HG03159 (cell line): ENCODE measurements at regions not wholly inside any gene's neighbourhood (a gene's known extent, or its start where the extent isn't known, plus 50 kb on each side); places are given as distances from the start of the nearest gene placed in this dataset.

ENCODE experiments used
- ATAC-seq: cut with Tn5 transposase; IDR thresholded peaks from one replicate; pipeline ENCODE4 v1.9.1; 2021; ENCODE audit warnings: mild to moderate bottlenecking, moderate library complexity; ENCODE audit not compliant: unreplicated experiment

DNA sequence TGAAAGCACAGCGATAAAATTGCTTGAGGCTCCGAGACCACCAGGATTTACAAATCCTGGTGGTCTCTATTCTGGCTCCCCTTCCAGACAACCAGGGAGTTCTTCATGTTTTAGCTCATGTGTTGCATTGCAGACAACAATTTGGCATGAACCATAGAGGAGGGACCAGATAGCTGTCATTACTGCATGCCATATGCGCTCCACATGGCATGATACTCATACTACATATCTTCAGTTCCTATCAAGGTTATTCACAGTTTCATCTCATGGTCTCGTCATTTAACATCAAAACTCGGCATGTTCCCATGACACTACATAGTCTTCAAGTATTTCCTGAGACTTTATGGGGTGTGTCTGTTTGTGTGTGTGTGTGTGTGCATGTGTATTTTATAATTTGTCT lies 220.3 kb downstream of the OR13H1 start:
- ATAC-seq: no peak

DNA sequence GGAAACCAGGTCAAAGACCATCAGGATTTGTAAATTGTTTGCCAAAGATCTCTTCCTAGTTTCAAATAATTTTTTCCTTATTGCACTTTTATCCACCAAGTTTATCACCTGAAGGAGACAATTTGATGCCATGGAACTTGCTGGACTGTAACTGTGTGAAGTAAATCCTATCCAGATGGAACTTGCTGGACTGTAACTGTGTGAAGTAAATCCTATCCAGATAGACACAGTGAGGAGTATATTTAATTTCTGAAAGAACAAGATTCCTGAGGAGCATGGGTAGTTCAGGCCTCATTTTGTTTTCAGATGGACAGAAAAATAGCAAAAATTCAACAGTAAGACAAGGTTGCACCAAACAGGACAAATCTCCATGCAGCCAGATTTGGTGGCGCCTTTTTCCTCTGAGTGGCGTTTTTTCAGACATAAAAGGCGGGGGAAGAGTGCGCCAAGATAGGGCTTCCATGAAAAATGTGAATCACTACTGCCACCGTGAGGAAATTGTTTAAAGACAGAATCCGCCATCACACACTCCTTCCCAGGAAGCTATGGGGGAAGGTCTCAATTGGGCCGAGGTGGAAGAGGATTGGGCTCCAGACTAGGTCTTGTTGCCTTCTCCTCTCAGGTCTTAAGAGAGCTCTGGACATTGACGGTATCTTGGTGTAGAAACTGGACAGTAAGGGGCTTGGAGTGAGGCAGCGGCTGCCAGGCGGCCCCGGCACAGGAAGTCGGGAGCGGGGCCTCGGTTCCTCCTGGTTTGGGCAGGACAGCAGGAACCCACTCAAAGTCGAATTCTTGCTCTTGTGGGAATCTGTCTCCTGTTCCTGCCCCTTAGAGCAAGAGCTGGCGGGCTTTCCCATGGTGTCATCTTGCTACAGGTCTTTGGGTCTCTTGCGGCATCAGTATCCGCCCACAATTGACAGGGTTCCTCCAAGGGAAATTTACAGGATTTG lies 234.7 kb downstream of the OR13H1 start:
- ATAC-seq: no peak

- no peak for ATAC-seq
These were observed 235.4 kb downstream of the OR13H1 start for GRCh38 chrX:131779306-131779705.

DNA sequence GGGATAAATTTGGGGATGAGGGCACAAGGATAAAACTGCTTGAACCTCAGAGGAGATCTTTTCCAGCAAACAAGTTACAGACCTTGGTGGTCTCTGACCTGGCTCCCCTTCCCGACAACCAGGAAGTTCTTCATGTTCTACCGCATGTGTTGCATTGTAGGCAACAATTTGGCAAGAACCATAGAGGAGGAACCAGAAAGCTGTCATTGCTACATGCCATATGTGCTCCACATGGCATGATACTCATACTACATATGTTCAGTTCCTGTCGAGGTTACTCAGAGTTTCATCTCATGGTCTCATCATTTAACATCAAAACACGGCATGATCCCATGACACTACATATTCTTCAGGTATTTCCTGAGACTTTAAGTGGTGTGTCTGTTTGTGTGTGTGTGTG lies 235.9 kb downstream of the OR13H1 start:
- no peak for ATAC-seq

DNA sequence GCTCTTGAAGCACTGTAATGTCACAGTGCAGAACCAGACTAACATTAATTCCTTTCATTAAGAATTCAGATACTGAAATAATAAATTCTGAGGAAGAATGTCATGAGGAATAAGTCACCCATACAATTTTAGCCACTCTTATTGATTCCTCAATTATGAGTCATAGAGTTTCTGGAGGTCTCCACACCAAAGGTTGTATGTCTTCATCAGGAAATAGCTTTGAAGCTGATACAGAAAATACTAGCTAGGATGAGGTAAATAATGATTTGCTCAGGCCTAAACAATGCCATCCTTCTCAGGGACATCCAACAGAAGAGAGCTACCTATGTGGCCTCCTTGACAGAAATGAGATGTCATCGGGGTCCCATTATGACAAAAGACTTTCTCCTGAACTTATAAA lies 238.8 kb downstream of the OR13H1 start:
- ATAC-seq: no peak

DNA sequence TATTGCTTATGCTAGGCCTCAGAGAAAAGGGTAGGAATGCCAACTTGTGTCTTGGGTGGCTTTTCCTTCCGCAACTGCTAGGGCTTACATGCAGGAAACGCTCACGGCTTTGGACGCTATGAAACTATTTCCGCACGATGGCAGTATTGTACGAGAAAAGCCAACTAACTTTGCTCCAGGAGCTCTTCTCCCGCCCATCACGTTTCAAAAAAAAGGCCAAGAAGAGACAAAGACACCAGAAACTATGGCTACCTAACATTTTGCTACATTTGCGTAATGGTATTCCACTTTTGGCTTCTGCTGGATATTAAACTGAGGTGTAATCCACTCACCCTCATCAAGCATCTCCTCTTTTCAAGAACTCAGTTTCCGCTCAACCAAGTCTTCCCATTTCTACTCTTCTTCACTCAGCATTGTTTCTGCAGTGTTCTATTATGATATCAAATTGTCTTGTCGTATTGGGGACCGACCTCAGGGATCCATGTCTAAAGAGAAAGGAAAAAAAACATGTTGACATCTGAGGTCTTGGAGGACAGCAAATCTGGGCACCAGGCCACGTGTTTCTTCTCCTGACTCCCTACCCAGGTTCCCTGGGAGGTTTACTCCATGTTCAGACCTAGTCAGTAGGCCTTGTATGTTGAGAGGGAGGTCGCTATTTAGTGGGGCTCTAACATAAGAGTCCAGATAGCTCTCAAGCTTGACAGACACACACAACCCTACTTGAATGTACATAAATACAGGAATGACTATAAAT lies 239.4 kb upstream of the STK26 start:
- peak; percentile 45 for ATAC-seq

- ATAC-seq: peak; percentile 40
These were observed 233.4 kb upstream of the STK26 start for GRCh38 chrX:131789664-131790063.

DNA sequence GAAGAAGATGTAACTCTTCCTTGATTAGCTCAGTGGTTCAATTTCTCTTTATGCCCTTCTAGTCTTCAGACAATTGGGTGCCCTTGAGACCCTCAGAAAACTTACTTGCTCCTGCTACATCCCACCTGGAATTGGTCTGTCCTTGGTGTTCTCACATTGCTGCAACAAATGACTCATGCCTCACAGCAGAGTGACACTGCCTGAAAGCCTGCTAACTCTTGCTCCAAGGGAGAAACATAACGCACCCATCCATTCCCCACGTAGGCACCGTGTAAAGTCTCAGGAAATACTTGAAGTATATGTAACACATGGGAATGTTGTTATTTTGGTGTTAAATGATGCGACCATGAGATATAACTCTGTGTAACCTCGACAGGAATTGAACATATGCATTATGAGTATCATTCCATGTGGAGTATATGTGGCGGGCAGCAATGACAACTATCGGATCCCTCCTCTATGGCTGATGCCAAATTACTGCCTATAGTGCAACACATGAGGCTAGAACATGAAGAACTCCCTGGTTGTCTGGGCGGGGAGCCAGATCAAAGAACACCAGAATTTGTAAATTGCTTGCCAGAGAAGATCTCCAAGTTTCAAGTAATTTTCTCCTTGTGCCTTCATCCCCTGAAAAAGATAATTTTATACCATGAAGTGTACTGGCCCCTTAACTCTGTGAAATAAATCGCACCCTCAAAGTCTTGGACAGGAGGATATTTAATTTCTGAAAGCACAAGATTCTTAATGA lies 231.3 kb upstream of the STK26 start:
- ATAC-seq: no peak

GRCh38 chrX:131792356-131792749 lies 230.7 kb upstream of the STK26 start:
- ATAC-seq: peak; percentile 77

DNA sequence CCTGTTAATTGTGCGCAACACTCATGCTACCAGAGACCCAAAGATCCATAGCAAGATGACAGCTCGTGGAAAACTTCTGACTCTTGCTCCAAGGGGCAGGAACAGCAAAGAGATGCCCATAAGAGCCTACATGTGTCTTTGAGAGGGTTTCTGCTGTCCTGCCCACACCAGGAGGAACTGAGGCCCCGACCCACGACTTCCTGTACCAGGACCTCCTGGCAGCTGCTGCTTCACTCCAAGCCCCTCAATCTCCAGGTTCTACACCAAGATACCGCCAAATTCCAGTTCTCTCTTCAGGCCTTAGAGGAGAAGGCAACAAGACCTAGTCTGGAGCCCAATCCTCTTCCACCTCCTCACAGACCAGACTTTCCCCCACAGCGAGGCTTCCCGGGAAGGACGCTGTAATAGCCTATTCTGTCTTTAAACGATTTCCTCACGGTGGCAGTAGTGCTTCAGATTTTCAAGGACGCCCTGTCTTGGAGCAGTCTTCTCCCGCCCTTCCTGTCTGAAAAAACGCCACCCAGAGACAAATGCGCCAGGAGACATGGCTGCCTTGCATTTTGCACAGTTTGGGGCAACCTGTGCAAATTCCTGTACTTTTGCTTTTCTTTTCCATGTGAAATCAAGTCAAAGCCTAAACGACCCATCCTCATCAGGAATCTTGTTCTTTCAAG lies 230.2 kb upstream of the STK26 start:
- ATAC-seq: peak; percentile 47

- no peak for ATAC-seq
These were observed 227.5 kb upstream of the STK26 start for GRCh38 chrX:131795442-131796229.

DNA sequence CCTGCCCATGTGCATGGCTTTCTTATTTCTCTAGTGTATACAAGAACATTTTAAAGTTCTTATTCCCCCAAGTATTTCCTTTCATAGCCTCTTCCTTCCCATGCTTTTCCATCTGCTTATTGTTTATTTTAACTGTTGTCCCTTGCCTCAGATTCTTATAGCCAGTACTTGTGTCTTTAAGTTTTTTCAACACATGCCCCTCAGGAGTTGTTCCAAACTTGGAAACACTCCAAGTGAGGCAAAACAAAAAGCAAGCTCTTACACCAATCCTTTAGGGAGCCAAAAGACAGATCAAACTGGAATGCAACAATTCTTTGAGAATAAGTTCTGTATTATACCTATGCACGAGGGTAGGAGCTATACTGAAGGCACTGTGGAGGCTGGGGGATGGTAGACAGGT lies 222.0 kb upstream of the STK26 start:
- no peak for ATAC-seq

GRCh38 chrX:131801911-131802310 lies 221.2 kb upstream of the STK26 start:
- no peak for ATAC-seq

DNA sequence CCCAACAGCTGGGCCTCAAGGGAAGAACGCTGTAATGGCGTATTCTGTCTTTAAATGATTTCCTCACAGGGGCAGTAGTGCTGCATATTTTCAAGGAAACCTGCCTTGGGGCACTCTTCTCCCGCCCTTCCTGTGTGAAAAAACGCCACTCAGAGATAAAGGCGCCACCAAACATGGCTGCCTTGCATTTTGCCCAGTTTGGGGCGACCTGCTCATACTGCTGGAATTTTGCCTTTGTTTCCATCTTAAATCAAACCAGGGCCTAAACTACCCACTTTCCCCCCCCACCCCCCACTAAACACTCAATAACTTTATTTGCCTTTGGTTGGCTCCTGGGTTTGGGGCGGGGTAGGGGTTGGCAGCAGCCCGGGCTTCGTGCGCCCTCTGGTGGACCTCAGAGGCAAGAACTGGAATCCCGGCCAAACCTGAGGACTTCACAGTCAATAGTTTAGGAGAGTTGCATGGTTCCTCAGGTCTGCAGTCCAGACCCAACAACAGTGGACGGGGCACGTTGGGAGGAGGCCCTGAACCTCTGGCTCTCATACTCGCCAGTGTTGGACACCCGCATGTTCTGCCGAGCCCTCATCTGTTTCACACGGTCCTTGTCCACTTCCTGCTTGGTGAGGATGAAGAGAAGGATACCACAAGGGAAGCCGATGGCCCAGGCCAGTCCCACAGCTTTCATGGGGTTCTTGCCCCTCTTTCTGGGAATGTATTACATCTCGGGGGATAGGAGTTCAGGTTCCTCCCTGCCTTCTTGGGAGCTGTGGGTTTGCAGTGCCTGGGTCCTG lies 220.1 kb upstream of the STK26 start:
- ATAC-seq: peak; percentile 83

GRCh38 chrX:131812847-131813825 lies 210.0 kb upstream of the STK26 start:
- ATAC-seq: peak; percentile 84

GRCh38 chrX:131816551-131817136 lies 206.5 kb upstream of the STK26 start:
- ATAC-seq: peak; percentile 48

DNA sequence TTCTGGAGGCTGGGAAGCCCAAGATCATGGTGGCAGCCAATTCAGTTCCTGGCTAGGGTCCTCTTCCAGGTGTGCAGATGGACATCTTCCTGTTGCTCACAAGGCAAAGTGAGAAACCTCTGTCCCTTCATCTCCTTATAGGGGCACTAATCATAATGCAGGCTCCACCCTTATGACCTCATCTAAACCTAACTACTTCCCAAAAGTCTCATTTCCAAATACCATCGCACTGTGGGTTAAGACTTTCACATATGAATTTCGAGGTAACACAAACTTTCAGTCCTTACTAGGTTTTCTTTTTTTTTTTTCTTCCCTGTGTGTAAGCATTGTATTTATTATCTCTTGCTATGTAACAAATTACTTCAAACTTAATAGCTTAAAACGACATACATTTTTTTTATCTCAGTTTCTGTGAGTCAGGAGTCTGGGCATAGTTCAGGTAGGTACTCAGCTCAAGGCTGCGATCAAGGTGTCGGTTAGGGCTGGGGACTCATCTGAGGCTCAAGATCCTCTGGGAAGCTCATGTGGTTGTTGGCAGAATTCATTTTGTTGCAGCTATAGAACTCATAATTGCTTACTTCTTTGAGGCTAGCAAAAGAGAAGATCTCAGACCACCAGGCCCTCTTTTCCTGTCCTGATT lies 204.7 kb upstream of the STK26 start:
- no peak for ATAC-seq
